HG03095 (cell line): ENCODE measurements at regions not wholly inside any gene's neighbourhood (a gene's known extent, or its start where the extent isn't known, plus 50 kb on each side); places are given as distances from the start of the nearest gene placed in this dataset.
"Not testable (repeated sequence)": the region's sequence is repeated elsewhere in the genome, so short reads cannot be mapped to it uniquely, and the experiment has no call there.

Source experiments
- ATAC-seq: cut with Tn5 transposase; IDR thresholded peaks from one replicate; pipeline ENCODE4 v1.9.1; 2021; ENCODE audit warnings: moderate library complexity; ENCODE audit not compliant: unreplicated experiment

DNA sequence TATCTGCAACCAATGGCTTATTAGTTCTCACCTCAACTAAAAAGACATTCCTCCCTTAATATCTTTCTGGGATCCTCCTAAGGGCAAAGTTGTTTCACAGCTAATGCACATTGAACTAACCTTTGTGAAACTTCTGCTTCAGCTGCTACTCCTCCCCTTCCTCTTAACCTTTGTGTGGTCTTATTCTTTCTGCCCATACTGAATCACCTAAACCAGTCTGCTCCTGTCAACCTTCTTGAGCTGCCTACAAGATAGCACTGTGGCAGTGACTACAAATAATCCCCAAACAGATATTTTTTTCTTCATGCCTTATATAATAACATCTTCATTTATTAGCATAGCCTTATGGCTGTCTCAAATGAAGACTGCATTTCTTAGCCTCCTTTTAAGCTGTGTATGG, 1077.4 kb upstream of the ATXN7L3B start:
- ATAC-seq = no peak

DNA sequence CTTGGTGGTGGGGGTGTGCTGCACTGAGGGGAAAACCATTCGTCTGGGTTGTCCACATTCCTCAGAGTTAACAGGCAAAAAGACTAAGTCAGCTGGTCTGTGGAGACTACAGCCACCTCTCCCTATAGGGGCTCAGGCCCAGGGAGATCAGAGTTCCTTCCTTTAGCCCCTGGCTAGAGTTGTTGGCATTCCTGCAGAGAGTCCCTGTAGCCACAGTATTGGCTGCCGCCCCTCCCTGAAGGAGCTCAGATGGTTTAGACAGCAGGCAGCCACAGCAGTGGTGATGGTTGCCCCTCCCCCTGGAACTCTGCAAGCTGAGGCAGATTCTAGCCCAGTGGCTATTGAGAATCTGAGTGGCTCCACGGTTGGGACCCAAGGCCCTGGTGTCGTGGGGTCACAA, 1072.5 kb upstream of the ATXN7L3B start:
- ATAC-seq = no peak

DNA sequence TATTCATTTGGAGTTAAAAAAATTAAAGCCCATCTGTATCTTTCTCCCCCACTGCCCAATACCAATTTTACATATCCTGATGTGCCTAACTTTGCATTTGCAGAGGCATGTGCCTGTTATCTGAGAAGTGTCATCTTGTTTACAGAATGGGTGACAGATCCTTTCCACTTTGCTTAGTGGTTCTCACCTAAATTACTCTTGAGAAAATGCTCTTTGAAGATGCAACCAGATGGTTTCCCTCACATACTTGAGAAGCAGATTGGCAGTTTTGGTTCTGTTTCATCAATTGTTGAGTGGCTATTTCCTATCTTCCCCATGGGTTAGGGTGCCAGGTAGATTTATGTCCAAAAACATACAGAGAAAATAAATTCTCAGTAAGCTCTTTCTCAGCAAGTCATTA, 1051.4 kb upstream of the ATXN7L3B start:
- no peak for ATAC-seq

DNA sequence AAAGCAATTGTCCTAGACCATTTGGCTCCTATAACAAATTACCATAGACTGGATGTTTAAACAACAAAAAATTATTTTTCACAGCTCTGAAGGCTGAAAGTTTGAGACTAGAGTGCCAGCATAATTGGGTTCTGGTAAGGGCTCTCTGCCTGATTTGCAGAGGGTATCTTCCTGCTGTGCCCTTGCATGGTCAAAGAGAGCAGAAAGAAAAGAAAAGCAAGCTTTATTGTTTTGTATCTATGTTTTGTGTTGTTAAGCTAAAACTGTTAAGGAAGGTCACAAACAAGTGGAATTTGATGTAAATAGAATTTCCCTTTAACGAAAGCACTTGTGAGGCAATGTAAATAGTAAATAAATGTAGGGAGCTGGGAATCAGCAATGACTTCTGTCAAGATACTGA, 1031.0 kb upstream of the ATXN7L3B start:
- ATAC-seq = no peak

DNA sequence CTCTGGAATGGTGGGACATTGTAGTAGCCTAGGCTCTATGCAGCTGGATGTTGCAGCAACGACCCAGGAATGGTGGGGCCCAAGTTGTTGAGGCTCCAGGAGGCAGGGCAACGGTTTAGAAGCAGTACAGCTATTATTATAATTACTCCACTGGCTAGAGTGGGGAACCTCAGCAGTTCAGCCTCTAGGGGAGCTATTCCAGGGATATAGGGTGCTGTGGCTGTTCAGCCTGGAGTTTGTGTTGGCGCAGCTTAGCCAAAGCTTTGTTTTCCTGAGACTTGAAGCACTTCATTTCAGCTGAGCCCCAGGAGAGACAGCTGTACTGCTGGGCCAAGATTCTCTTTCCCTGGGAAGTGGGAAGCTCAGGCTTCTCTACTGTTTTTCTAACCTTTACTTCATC, 1023.0 kb upstream of the ATXN7L3B start:
- no peak for ATAC-seq

DNA sequence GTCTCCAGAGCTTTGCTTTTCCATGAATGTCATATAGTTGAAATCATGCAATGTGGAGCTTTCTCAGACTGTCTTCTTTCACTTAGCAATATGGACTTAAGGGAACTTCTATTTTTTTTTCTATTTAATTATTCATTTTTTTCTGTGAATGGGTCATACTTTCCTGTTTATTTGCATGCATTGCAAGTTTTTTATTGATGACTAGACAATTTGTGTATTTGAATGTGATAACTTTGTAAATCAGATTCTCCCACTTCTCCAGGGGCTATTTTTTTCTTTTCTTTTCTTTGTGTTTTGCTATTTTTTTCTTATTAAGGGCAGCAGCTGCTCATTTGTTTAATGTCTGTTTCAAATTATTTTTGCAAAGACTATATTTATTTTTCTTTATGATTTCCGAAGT, 1019.8 kb upstream of the ATXN7L3B start:
- no peak for ATAC-seq

DNA sequence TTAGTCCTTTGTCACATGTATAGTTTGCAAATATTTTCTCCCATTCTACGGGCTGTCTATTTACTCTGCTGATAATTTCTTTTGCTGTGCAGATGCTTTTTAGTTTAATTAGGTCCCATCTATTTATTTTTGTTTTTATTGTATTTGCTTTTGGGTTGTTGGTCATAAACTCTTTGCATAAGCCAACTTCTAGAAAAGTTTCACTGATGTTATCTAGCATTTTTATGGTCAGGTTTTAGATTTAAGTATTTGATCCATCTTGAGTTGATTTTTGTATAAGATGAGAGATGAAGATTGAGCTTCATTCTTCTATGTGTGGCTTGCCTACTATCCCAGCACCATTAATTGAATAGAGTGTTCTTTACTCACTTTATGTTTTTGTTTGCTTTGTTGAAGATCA, 1008.4 kb upstream of the ATXN7L3B start:
- no peak for ATAC-seq

DNA sequence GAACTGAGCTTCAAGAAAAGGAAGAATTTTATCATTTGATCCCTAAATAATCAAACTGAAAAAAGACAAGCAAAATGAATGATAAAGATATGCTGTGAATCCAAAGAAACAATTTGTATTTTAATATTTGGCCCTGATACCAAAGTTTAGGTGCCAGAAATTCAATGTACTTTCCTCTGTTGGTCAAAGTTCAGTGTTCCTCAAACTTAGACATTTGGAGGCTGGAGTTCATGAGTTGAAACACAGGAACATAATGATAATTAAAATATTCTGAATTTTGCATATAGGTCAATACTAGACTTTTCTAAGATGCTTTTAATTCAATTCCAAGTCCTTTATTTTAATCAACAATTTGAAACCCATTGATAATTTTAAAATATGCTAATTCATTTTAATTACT, 1007.7 kb upstream of the ATXN7L3B start:
- ATAC-seq = no peak

DNA sequence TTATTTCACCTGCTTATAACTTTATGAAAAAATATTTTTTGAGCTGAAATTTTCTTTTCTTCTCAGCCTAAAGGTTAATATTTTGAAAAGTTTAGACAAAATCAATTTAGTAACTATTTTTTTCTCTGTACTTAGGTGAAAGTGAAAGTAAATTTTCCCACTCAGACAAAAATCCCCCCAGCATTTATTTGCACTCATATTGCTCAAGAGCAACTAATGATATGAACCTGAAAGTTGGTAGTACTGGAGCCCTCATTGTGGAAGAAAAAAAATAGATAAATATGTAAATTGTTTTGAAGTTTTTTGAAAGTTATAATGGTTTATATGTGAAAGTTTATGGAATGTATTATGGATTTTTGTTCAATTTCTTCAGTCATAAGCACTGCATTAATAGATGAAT, 1005.9 kb upstream of the ATXN7L3B start:
- no peak for ATAC-seq

DNA sequence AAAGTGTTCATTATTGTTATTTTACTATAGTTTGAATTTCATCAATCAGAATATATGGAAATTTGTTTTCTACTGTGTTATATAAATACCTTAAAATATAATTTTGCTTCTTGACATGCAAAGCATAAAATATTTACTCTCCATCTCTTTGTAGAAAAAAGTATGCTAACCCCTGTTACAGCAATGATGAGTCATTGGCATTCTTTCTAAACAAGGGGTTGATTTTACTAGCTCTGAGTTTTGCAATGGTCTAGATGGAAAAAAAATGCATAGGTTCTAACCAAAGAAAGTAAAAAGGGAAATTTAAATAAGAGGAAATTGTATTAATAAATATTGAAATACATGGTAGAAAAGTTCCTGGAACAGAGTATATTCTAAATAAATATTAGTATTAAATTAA, 990.2 kb upstream of the ATXN7L3B start:
- no peak for ATAC-seq

DNA sequence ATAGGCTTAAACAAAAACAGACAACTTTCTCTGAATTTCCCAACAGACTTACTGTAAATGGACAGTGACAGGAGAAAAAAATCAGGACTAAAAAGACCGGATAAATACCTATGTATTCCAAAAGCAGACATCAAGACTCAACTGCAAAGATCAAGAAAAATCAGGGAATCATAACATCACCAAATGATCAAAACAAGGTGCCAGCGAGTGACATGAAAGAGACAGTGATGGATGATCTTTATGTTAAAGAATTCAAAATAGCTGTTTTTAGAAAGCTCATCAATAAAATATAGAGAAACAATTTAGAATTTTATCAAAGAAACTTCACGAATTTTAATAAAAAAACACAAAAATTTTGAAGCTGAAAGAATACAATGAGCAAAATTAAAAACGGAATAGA, 952.5 kb upstream of the ATXN7L3B start:
- no peak for ATAC-seq

DNA sequence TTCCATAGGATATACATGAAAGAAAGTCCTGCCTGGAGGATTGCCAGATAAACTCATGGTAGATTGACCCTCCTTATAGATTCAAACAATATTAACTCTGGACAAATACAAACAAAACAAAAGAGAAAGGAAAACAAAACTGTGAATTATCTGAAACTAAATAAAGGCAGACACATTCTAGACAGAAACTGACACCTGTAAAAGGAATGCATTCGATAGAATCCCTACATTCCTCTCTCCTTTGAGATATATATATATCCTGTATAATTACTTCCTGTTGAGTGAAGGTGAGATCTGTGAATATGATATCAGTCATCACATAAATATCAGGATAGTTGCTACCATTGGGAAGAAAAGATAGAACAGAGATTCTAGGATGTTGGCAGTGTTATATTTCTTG, 948.4 kb upstream of the ATXN7L3B start:
- ATAC-seq = no peak

DNA sequence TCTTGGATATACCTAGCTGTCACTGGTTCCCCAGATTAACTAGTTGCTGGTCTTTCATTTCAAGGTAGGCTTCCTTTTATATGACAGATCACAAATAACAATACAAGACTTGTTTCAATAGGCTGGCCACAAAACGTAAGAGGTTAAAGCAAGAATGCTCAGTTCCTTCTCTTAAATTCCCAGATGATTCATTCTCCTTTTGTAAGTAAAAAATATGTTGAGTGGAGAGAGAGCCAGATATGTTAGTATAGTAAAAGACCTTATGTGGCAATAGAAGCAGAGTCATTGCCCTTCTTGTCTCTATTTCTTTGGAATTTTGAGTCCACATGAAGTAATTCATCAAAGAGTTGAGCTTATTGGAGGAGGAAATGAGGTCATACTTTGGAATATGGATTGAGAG, 939.0 kb upstream of the ATXN7L3B start:
- no peak for ATAC-seq

DNA sequence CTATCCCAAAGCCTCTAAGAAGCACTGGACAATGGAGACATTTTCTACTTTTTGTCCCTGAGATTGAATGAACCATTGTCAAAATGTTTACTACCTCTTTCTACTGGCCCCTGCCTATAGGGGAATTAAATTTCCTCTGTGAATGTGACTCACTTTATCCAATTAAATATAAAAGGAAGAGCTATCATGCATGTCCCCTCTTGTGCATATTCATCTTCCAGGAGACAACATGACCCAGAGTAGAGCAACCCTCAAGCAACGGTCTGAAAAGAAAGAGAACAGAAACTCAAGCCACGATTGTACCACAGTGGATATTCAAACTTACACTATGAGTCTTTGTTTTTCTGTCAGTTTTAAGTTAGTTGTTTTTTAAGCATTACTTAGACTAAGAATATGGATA, 938.4 kb upstream of the ATXN7L3B start:
- no peak for ATAC-seq

DNA sequence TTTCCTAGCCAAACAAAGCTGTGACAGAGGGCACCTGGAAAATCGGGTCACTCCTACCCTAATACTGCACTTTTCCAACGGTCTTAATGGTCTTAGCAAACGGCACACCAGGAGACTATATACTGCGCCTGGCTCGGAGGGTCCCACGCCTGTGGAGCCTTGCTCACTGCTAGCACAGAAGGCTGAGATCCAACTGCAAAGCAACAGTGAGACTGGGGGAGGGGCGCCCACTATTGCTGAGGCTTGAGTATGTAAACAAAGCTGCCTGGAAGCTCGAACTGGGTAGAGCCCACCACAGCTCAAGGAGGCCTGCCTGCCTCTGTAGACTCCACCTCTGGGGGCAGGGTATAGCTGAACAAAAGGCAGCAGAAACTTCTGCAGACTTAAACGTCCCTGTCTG, 931.7 kb upstream of the ATXN7L3B start:
- not testable (repeated sequence) for ATAC-seq

DNA sequence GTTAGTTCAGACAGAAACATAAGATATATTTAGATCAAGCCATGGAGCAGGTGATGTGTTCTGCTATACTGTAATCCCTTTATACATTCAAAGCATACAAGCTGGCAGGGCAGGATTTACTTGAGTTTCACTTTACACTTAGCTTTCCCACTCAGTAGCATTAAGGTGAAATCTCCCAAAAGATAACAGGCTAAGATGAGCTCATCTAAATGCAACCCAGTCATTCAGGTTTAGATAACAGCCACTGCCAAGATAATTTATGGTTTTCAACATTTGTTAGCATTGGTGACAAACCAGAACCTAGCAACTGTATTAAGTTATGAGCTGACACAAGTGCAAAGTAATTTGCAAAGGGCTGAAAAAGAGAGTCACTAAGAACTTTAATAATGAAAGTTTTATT, 925.1 kb upstream of the ATXN7L3B start:
- no peak for ATAC-seq

DNA sequence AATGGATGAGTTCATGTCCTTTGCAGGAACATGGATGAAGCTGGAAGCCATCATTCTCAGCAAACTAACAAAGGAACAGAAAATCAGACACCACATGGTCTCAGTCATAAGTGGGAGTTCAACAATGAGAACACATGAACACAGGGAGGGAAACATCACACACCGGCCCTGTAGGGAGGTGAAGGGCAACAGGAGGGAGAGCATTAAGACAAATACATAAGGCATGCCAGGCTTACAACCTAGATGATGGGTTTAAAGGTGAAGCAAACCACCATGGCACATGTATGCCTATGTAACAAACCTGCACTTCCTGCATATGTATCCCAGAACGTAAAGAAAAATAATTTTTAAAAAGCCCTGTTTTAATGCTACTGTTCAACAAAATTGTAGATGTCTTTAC, 914.2 kb upstream of the ATXN7L3B start:
- no peak for ATAC-seq

DNA sequence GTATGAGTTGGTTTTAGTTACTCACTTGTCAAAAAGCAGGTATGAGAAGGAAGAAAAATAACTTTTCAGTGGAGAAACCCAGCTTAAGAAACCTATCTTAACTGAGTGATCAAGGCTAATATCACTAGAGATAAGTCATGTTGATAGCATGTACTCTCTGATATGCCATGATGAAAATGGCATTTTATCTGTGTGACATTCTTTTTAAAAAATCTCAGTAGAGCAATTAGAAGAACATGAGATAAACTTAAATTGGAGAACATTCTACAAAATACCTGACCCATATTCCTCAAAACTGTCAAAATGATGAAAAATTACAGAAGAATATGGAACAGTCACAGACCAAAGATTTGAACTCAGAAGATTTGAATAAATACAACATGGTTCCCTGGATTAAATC, 912.4 kb upstream of the ATXN7L3B start:
- no peak for ATAC-seq

DNA sequence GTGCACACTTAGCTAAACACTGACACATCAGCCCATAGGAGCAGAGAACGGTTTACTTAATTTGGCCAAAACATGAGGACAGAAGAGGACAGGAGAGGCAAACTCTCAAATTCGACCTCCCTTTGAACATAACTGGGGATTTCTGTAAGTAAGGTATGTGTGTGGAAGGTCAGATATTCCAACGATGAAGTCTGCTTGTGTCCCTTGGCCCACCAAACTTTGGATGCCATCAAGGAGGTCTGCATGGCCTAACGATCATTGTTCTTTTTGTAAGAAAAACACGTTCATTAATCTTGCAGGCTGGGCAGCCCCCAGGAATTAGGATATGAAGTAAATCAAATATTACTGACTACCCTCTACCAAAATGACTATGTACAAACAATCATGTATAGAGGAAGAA, 908.5 kb upstream of the ATXN7L3B start:
- no peak for ATAC-seq

DNA sequence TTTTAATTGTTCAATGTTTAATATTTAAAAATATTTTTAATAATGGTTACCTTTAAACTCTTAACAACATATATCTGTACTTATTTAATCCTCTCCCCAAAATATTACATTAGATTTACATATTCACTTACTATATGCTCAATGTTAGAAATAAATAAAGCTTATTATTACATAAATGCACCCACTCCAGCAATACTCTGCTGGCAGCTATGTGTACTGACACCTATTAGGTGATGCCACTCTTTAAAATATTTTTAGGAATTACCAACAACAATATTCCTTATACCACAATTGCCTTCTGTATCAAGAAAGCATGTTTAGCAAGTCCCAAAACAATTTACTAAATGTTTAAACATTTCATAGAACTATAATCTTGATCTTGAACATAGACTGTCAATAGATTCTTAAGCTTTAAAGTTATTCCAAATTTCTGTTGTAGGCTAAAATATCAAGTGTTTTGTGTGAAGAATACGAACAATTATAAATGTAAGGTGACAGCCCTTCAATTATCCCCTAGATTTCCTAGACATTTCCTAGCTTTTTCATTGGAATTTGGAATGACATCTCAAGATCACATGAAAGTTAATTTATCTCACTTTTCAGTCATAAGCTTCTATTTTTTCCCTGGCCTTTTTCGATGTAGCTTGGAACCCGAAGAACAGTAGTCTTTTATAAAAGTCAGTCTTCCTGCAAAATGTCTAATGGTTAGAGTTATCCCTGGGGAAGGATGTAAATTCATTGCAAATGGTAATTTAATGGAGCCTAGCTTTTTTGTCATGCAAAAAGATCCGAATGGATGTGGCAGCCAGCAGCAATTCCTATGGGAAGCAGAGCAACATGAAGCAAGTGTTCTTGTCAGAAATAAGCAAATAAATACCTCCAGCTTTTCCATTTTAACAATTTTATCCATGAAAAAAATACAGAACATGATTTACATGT, 907.5 kb upstream of the ATXN7L3B start:
- ATAC-seq = no peak

DNA sequence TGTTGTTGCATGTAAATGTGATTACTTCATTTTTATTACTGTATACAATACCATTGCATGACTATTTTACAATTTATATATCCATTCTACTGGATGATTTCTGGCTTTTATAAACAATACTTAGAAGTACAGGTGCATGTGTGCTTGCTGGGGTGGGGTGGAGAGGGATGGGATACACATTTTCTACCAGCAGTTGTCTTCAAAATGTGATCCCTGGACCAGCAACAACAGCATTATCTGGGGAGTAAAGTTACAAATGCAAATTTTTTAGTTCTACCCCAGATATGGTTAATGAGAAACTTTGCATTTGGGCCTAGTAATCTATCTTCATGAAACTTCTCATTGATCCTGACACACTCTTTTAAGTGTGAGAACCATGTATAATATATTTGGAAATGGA, 905.4 kb upstream of the ATXN7L3B start:
- no peak for ATAC-seq

DNA sequence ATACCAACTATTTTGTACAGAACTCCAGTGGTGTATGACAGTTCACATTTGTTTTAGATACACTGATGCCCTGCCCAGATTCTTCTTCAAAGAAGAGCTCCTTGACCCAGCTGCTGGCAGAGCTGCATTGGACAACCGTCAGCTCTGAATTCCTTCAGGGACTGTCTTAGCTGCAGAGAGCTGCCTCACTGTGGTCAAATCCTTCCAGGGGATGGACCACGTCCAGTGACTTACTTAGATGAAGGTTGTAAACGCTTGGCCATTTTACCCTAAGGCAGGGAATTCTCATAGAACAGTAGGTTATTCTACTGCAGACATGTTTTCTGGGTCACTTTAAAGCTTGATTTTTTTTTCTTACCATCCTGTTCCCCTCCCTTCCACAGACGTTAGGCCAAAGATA, 905.0 kb upstream of the ATXN7L3B start:
- no peak for ATAC-seq

DNA sequence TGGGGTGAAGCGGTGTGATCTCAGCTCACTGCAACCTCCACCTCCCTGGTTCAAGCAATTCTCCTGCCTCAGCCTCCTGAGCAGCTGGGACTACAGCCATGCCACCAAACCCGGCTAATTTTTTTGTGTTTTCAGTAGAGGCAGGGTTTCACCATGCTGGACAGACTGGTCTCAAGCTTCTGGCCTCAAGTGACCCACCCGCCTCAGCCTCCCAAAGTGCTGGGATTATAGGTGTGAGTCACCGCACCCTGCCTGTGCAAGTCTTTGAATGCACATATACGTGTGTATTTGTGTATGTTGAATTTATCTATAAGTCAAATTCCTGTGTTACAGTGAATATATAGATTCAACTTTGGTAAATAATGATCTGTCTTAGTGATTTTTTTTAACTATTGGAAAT, 898.2 kb upstream of the ATXN7L3B start:
- ATAC-seq = not testable (repeated sequence)
